SJCRH30 (cell line): ENCODE measurements at regions not wholly inside any gene's neighbourhood (a gene's known extent, or its start where the extent isn't known, plus 50 kb on each side); places are given as distances from the start of the nearest gene placed in this dataset.
"Not testable (repeated sequence)": the region's sequence is repeated elsewhere in the genome, so short reads cannot be mapped to it uniquely, and the experiment has no call there.

Experiments
- DNase-seq, 2 experiments: peaks; one replicate each; pipeline ENCODE4 v3.0.0-alpha.2; 2015 to 2020
- H3K27ac ChIP-seq: fragments of 250-450 bp; sonication (Bioruptor Pico); 2 replicates; pipeline ENCODE4 v1.5.1; 2020; ENCODE audit warnings: mild to moderate bottlenecking, moderate library complexity
- H3K27me3 ChIP-seq: fragments of 250-450 bp; sonication (Bioruptor Pico); 2 replicates; pipeline ENCODE4 v1.5.1; 2020; ENCODE audit warnings: mild to moderate bottlenecking, moderate library complexity
- H3K36me3 ChIP-seq: fragments of 250-450 bp; sonication (Bioruptor Pico); 2 replicates; pipeline ENCODE4 v1.5.1; 2020; ENCODE audit warnings: mild to moderate bottlenecking, moderate library complexity
- H3K4me1 ChIP-seq: fragments of 250-450 bp; sonication (Bioruptor Pico); 2 replicates; pipeline ENCODE4 v1.5.1; 2020; ENCODE audit warnings: mild to moderate bottlenecking, moderate library complexity
- H3K4me3 ChIP-seq: fragments of 250-450 bp; sonication (Bioruptor Pico); 2 replicates; pipeline ENCODE4 v1.5.1; 2020; ENCODE audit warnings: mild to moderate bottlenecking, moderate library complexity
- H3K9me3 ChIP-seq: fragments of 250-450 bp; sonication (Bioruptor Pico); replicated peaks from 2 replicates; pipeline ENCODE4 v1.5.1; 2020; ENCODE audit warnings: mild to moderate bottlenecking, moderate library complexity

GRCh38 chr10:108051218-108051617, 886.7 kb upstream of the SORCS1 start:
- no peaks in the 10 kb centered on the region for H3K36me3 ChIP-seq
- H3K4me1 ChIP-seq, result no peaks in the 10 kb centered on the region
- no peak overlapping the region for H3K27ac ChIP-seq
- H3K27me3 ChIP-seq, result no peaks in the 10 kb centered on the region
- DNase-seq, result no peak
- H3K4me3 ChIP-seq, result no peak overlapping the region
- H3K9me3 ChIP-seq, result no peaks in the 10 kb centered on the region

GRCh38 chr10:108050626-108051025, 886.1 kb upstream of the SORCS1 start:
- Histone ChIP-seq H3K4me1 (no peaks in the 10 kb centered on the region), H3K27me3 (no peaks in the 10 kb centered on the region), H3K36me3 (no peaks in the 10 kb centered on the region), H3K9me3 (no peaks in the 10 kb centered on the region), H3K4me3 (no peak overlapping the region), H3K27ac (no peak overlapping the region)
- DNase-seq, result no peak

- no peak for DNase-seq
- no peak overlapping the region for H3K4me3 ChIP-seq
- no peaks in the 10 kb centered on the region for H3K36me3 ChIP-seq
- no peak overlapping the region for H3K27ac ChIP-seq
- no peaks in the 10 kb centered on the region for H3K27me3 ChIP-seq
- H3K4me1 ChIP-seq, result no peaks in the 10 kb centered on the region
- no peaks in the 10 kb centered on the region for H3K9me3 ChIP-seq
These were observed 885.2 kb upstream of the SORCS1 start for GRCh38 chr10:108049668-108050067.

GRCh38 chr10:108048898-108049297, 884.4 kb upstream of the SORCS1 start:
- H3K36me3 ChIP-seq, result no peaks in the 10 kb centered on the region
- no peak overlapping the region for H3K27ac ChIP-seq
- H3K4me3 ChIP-seq, result no peak overlapping the region
- H3K27me3 ChIP-seq, result no peaks in the 10 kb centered on the region
- no peaks in the 10 kb centered on the region for H3K9me3 ChIP-seq
- DNase-seq, result no peak
- H3K4me1 ChIP-seq, result no peaks in the 10 kb centered on the region

GRCh38 chr10:108039821-108040584, 875.5 kb upstream of the SORCS1 start:
- Histone ChIP-seq H3K27me3 (no peaks in the 10 kb centered on the region), H3K36me3 (no peaks in the 10 kb centered on the region), H3K4me3 (no peak overlapping the region), H3K9me3 (no peaks in the 10 kb centered on the region), H3K27ac (no peak overlapping the region), H3K4me1 (no peaks in the 10 kb centered on the region)
- DNase-seq, result no peak

GRCh38 chr10:108037061-108037460, 872.6 kb upstream of the SORCS1 start:
- H3K4me3 ChIP-seq, result no peak overlapping the region
- no peaks in the 10 kb centered on the region for H3K9me3 ChIP-seq
- H3K27me3 ChIP-seq, result no peaks in the 10 kb centered on the region
- no peak for DNase-seq
- H3K27ac ChIP-seq, result no peak overlapping the region
- no peaks in the 10 kb centered on the region for H3K4me1 ChIP-seq
- no peaks in the 10 kb centered on the region for H3K36me3 ChIP-seq

GRCh38 chr10:108036265-108036664, 871.8 kb upstream of the SORCS1 start:
- Histone ChIP-seq H3K9me3 (no peaks in the 10 kb centered on the region), H3K36me3 (no peaks in the 10 kb centered on the region), H3K27me3 (no peaks in the 10 kb centered on the region)

GRCh38 chr10:108034829-108035228, 870.3 kb upstream of the SORCS1 start:
- no peaks in the 10 kb centered on the region for H3K27me3 ChIP-seq
- H3K27ac ChIP-seq, result no peak overlapping the region
- no peaks in the 10 kb centered on the region for H3K4me1 ChIP-seq
- H3K9me3 ChIP-seq, result no peaks in the 10 kb centered on the region
- H3K4me3 ChIP-seq, result no peak overlapping the region
- no peak for DNase-seq
- no peaks in the 10 kb centered on the region for H3K36me3 ChIP-seq

More at GRCh38 chr10:108036265-108036664, 871.8 kb upstream of the SORCS1 start:
- no peak for DNase-seq
- Histone ChIP-seq H3K4me3 (no peak overlapping the region), H3K27ac (no peak overlapping the region), H3K4me1 (no peaks in the 10 kb centered on the region)

- H3K4me1 ChIP-seq, H3K4me3 ChIP-seq, H3K27me3 ChIP-seq, H3K27ac ChIP-seq, H3K9me3 ChIP-seq, H3K36me3 ChIP-seq, DNase-seq: not testable (repeated sequence)
These were observed 869.0 kb upstream of the SORCS1 start for GRCh38 chr10:108033518-108033917.

GRCh38 chr10:108031505-108031904, 867.0 kb upstream of the SORCS1 start:
- H3K4me1 ChIP-seq, result no peaks in the 10 kb centered on the region
- no peak overlapping the region for H3K27ac ChIP-seq
- no peaks in the 10 kb centered on the region for H3K9me3 ChIP-seq
- H3K36me3 ChIP-seq, result no peaks in the 10 kb centered on the region
- no peak overlapping the region for H3K4me3 ChIP-seq
- no peaks in the 10 kb centered on the region for H3K27me3 ChIP-seq
- no peak for DNase-seq

GRCh38 chr10:108014902-108015177, 850.3 kb upstream of the SORCS1 start:
- Histone ChIP-seq H3K27me3 (no peaks in the 10 kb centered on the region), H3K36me3 (no peaks in the 10 kb centered on the region), H3K27ac (no peak overlapping the region), H3K4me3 (no peak overlapping the region), H3K9me3 (no peaks in the 10 kb centered on the region), H3K4me1 (no peaks in the 10 kb centered on the region)
- no peak for DNase-seq

- Histone ChIP-seq H3K4me3 (no peak overlapping the region), H3K4me1 (no peaks in the 10 kb centered on the region), H3K36me3 (no peaks in the 10 kb centered on the region)
These were observed 849.8 kb upstream of the SORCS1 start for GRCh38 chr10:108014145-108014901.

GRCh38 chr10:108005627-108006026, 841.1 kb upstream of the SORCS1 start:
- Histone ChIP-seq H3K27ac (no peak overlapping the region), H3K4me3 (no peak overlapping the region), H3K9me3 (no peaks in the 10 kb centered on the region)

More at GRCh38 chr10:108014145-108014901, 849.8 kb upstream of the SORCS1 start:
- H3K27ac ChIP-seq, result no peak overlapping the region
- DNase-seq, result no peak
- H3K9me3 ChIP-seq, result no peaks in the 10 kb centered on the region
- no peaks in the 10 kb centered on the region for H3K27me3 ChIP-seq

GRCh38 chr10:108003576-108003975, 839.1 kb upstream of the SORCS1 start:
- Histone ChIP-seq H3K27me3 (no peaks in the 10 kb centered on the region), H3K4me3 (no peak overlapping the region), H3K36me3 (no peaks in the 10 kb centered on the region), H3K9me3 (no peaks in the 10 kb centered on the region), H3K4me1 (no peaks in the 10 kb centered on the region), H3K27ac (no peak overlapping the region)
- DNase-seq, result no peak

More at GRCh38 chr10:108005627-108006026, 841.1 kb upstream of the SORCS1 start:
- Histone ChIP-seq H3K4me1 (no peaks in the 10 kb centered on the region), H3K27me3 (no peaks in the 10 kb centered on the region), H3K36me3 (no peaks in the 10 kb centered on the region)
- DNase-seq, result no peak

GRCh38 chr10:108003061-108003460, 838.6 kb upstream of the SORCS1 start:
- DNase-seq, result no peak
- Histone ChIP-seq H3K9me3 (no peaks in the 10 kb centered on the region), H3K4me1 (no peaks in the 10 kb centered on the region), H3K27me3 (no peaks in the 10 kb centered on the region), H3K36me3 (no peaks in the 10 kb centered on the region), H3K4me3 (no peak overlapping the region), H3K27ac (no peak overlapping the region)

- H3K4me3 ChIP-seq, result no peak overlapping the region
- no peaks in the 10 kb centered on the region for H3K9me3 ChIP-seq
- DNase-seq, result no peak
- H3K27me3 ChIP-seq, result no peaks in the 10 kb centered on the region
- H3K4me1 ChIP-seq, result no peaks in the 10 kb centered on the region
- no peaks in the 10 kb centered on the region for H3K36me3 ChIP-seq
- H3K27ac ChIP-seq, result no peak overlapping the region
These were observed 835.9 kb upstream of the SORCS1 start for GRCh38 chr10:108000365-108000764.
